Stimulated activated naive CD8-positive, alpha-beta T cell treated with anti-CD3 and anti-CD28 coated beads, Interleukin-15, amount 100 ng/mL, for 72 hours (primary cell): ENCODE measurements at regions not wholly inside any gene's neighbourhood (a gene's known extent, or its start where the extent isn't known, plus 50 kb on each side); places are given as distances from the start of the nearest gene placed in this dataset.
"Not testable (repeated sequence)": the region's sequence is repeated elsewhere in the genome, so short reads cannot be mapped to it uniquely, and the experiment has no call there.

ENCODE experiments used
- ATAC-seq: fragments of 150-1000 bp; cut with Tn5 transposase; 2 replicates; pipeline ENCODE4 v1.10.0; 2021; ENCODE audit warnings: mild to moderate bottlenecking, moderate library complexity
- DNase-seq, 2 donors: peaks; one replicate each; pipeline ENCODE4 v3.0.0; 2021 to 2022
- H3K27ac Mint-ChIP-seq, 2 donors: one replicate each; pipeline ENCODE4 v1.8.0; 2022; ENCODE audit warnings: mild to moderate bottlenecking in 2 of 2, mixed read lengths in 2 of 2, moderate library complexity in 2 of 2
- H3K27me3 Mint-ChIP-seq: one replicate; pipeline ENCODE4 v1.8.0; 2022; ENCODE audit warnings: mixed read lengths
- H3K4me1 Mint-ChIP-seq: one replicate; pipeline ENCODE4 v1.8.0; 2022; ENCODE audit warnings: mild to moderate bottlenecking, mixed read lengths
- H3K4me3 Mint-ChIP-seq, 2 donors: one replicate each; pipeline ENCODE4 v1.8.0; 2022; ENCODE audit warnings: mild to moderate bottlenecking in 2 of 2, mixed read lengths in 2 of 2, moderate library complexity in 1 of 2
- H3K9me3 Mint-ChIP-seq, 2 donors: one replicate each; pipeline ENCODE4 v1.8.0; 2022; ENCODE audit warnings: mixed read lengths in 2 of 2

- Mint-ChIP-seq H3K27me3 (no peaks in the 10 kb centered on the region), H3K4me1 (no peaks in the 10 kb centered on the region), H3K9me3 (peaks cover 0 to 7% of the 10 kb centered on the region in 2 donors), H3K27ac (no peak overlapping the region), H3K4me3 (no peak overlapping the region)
- no peak for DNase-seq
- no peak for ATAC-seq
These were observed 350.5 kb upstream of the WWC1 start for GRCh38 chr5:167940911-167941310.

GRCh38 chr5:167941556-167941955 is 349.9 kb upstream of the WWC1 start:
- not testable (repeated sequence) for DNase-seq, H3K27me3 Mint-ChIP-seq, H3K4me1 Mint-ChIP-seq, H3K4me3 Mint-ChIP-seq, ATAC-seq, H3K9me3 Mint-ChIP-seq, H3K27ac Mint-ChIP-seq

- DNase-seq: no peak
- H3K27me3 Mint-ChIP-seq: no peaks in the 10 kb centered on the region
- H3K4me3 Mint-ChIP-seq: no peak overlapping the region
- H3K4me1 Mint-ChIP-seq: no peaks in the 10 kb centered on the region
- H3K9me3 Mint-ChIP-seq: peaks cover 0 to 2% of the 10 kb centered on the region in 2 donors
- no peak overlapping the region for H3K27ac Mint-ChIP-seq
- no peak for ATAC-seq
These were observed 348.1 kb upstream of the WWC1 start for GRCh38 chr5:167943343-167943742.

- Mint-ChIP-seq H3K4me3 (no peak overlapping the region), H3K27ac (no peak overlapping the region), H3K27me3 (no peaks in the 10 kb centered on the region), H3K9me3 (no peaks in the 10 kb centered on the region), H3K4me1 (no peaks in the 10 kb centered on the region)
- ATAC-seq: no peak
- DNase-seq: no peak
These were observed 347.2 kb upstream of the WWC1 start for GRCh38 chr5:167944121-167944852.

- Mint-ChIP-seq H3K4me1 (no peaks in the 10 kb centered on the region), H3K27me3 (peaks cover 7% of the 10 kb centered on the region), H3K4me3 (no peak overlapping the region), H3K27ac (no peak overlapping the region), H3K9me3 (no peaks in the 10 kb centered on the region)
- ATAC-seq (no peak), DNase-seq (no peak)
These were observed 345.7 kb upstream of the WWC1 start for GRCh38 chr5:167945542-167946384.

- H3K9me3 Mint-ChIP-seq: no peaks in the 10 kb centered on the region
- H3K4me1 Mint-ChIP-seq: no peaks in the 10 kb centered on the region
- H3K27ac Mint-ChIP-seq: no peak overlapping the region
- no peak for DNase-seq
- no peak overlapping the region for H3K4me3 Mint-ChIP-seq
- peaks cover 7% of the 10 kb centered on the region for H3K27me3 Mint-ChIP-seq
- ATAC-seq: no peak
These were observed 344.1 kb upstream of the WWC1 start for GRCh38 chr5:167947306-167947705.

GRCh38 chr5:167948251-167948650 is 343.2 kb upstream of the WWC1 start:
- H3K27ac Mint-ChIP-seq: no peak overlapping the region
- no peaks in the 10 kb centered on the region for H3K4me1 Mint-ChIP-seq
- peaks cover 7% of the 10 kb centered on the region for H3K27me3 Mint-ChIP-seq
- no peak overlapping the region for H3K4me3 Mint-ChIP-seq
- H3K9me3 Mint-ChIP-seq: no peaks in the 10 kb centered on the region
- ATAC-seq (no peak), DNase-seq (no peak)

- Mint-ChIP-seq H3K9me3 (no peaks in the 10 kb centered on the region), H3K4me1 (no peaks in the 10 kb centered on the region), H3K4me3 (no peak overlapping the region), H3K27me3 (peaks cover 7% of the 10 kb centered on the region), H3K27ac (no peak overlapping the region)
- ATAC-seq (no peak), DNase-seq (no peak)
These were observed 342.0 kb upstream of the WWC1 start for GRCh38 chr5:167949435-167949834.

- Mint-ChIP-seq H3K27ac (no peak overlapping the region), H3K4me1 (no peaks in the 10 kb centered on the region), H3K9me3 (peaks cover 0 to 7% of the 10 kb centered on the region in 2 donors), H3K4me3 (no peak overlapping the region), H3K27me3 (peaks cover 7% of the 10 kb centered on the region)
- DNase-seq (no peak), ATAC-seq (no peak)
These were observed 341.2 kb upstream of the WWC1 start for GRCh38 chr5:167950126-167950721.

- no peak overlapping the region for H3K4me3 Mint-ChIP-seq
- DNase-seq (no peak), ATAC-seq (no peak)
- no peaks in the 10 kb centered on the region for H3K4me1 Mint-ChIP-seq
- no peak overlapping the region for H3K27ac Mint-ChIP-seq
- H3K9me3 Mint-ChIP-seq: peaks cover 0 to 11% of the 10 kb centered on the region in 2 donors
- peaks cover 7% of the 10 kb centered on the region for H3K27me3 Mint-ChIP-seq
These were observed 340.3 kb upstream of the WWC1 start for GRCh38 chr5:167951116-167951515.

GRCh38 chr5:167952278-167952995 is 339.0 kb upstream of the WWC1 start:
- H3K4me1 Mint-ChIP-seq: no peaks in the 10 kb centered on the region
- peaks cover 7% of the 10 kb centered on the region for H3K27me3 Mint-ChIP-seq
- no peak overlapping the region for H3K4me3 Mint-ChIP-seq
- peak overlapping the region in 1 of 2 donors; percentile 47 for H3K27ac Mint-ChIP-seq
- no peak for DNase-seq
- ATAC-seq: no peak
- H3K9me3 Mint-ChIP-seq: peaks cover 5 to 15% of the 10 kb centered on the region in 2 donors

- DNase-seq (no peak), ATAC-seq (no peak)
- no peak overlapping the region for H3K4me3 Mint-ChIP-seq
- no peak overlapping the region for H3K27ac Mint-ChIP-seq
- H3K27me3 Mint-ChIP-seq: peaks cover 7% of the 10 kb centered on the region
- H3K9me3 Mint-ChIP-seq: peaks cover 13 to 23% of the 10 kb centered on the region in 2 donors
- H3K4me1 Mint-ChIP-seq: no peaks in the 10 kb centered on the region
These were observed 338.2 kb upstream of the WWC1 start for GRCh38 chr5:167953151-167953798.

- DNase-seq (no peak), ATAC-seq (no peak)
- no peak overlapping the region for H3K27ac Mint-ChIP-seq
- H3K4me3 Mint-ChIP-seq: no peak overlapping the region
- H3K9me3 Mint-ChIP-seq: peaks cover 14 to 26% of the 10 kb centered on the region in 2 donors
- no peaks in the 10 kb centered on the region for H3K4me1 Mint-ChIP-seq
- H3K27me3 Mint-ChIP-seq: no peaks in the 10 kb centered on the region
These were observed 329.7 kb upstream of the WWC1 start for GRCh38 chr5:167961731-167962130.

GRCh38 chr5:167964529-167964928 is 326.9 kb upstream of the WWC1 start:
- H3K9me3 Mint-ChIP-seq: peaks cover 0 to 2% of the 10 kb centered on the region in 2 donors
- no peak overlapping the region for H3K4me3 Mint-ChIP-seq

GRCh38 chr5:167965710-167966109 is 325.7 kb upstream of the WWC1 start:
- Mint-ChIP-seq H3K27me3 (peaks cover 1% of the 10 kb centered on the region), H3K4me3 (no peak overlapping the region), H3K9me3 (peaks cover 0 to under 1% of the 10 kb centered on the region in 2 donors), H3K4me1 (no peaks in the 10 kb centered on the region), H3K27ac (no peak overlapping the region)
- ATAC-seq (no peak), DNase-seq (no peak)

More at GRCh38 chr5:167964529-167964928, 326.9 kb upstream of the WWC1 start:
- DNase-seq (no peak), ATAC-seq (no peak)
- Mint-ChIP-seq H3K27ac (no peak overlapping the region), H3K27me3 (no peaks in the 10 kb centered on the region), H3K4me1 (no peaks in the 10 kb centered on the region)
